Endothelial cell of umbilical vein (primary cell): ENCODE measurements at regions not wholly inside any gene's neighbourhood (a gene's known extent, or its start where the extent isn't known, plus 50 kb on each side); places are given as distances from the start of the nearest gene placed in this dataset.

ENCODE experiments used
- BruUV-seq: library from RNA; stranded (reverse); fragments of 400-500 nt; replicated peaks from 2 replicates; lab custom pipeline; 2021; lab: Mats Ljungman, UMichigan
- CTCF ChIA-PET: fragments of 300-600, 350-600 bp; sonication (Branson Sonifier 250); formaldehyde crosslinking; loops from one replicate; lab custom pipeline; 2021; ENCODE audit warnings: antibody characterized with exemption, inconsistent platforms; lab: Charles Lee
- POLR2A ChIA-PET: fragments of 300-600, 350-600 bp; sonication (Branson Sonifier 250); formaldehyde crosslinking; loops from one replicate; lab custom pipeline; 2021; ENCODE audit warnings: antibody characterized with exemption, inconsistent platforms; lab: Charles Lee
- DNase-seq: peaks from one replicate; pipeline ENCODE4 v3.0.0-alpha.2; 2011; ENCODE audit warnings: low read depth, low spot score
- FAIRE-seq: peaks from 2 replicates; lab custom pipeline; 2011; peaks lifted over from hg19 to GRCh38; lab: Jason Lieb, UNC
- H2AFZ ChIP-seq: 2 replicates; pipeline ENCODE4 v1.6.0; 2012; ENCODE audit warnings: low read depth, low read length, control low read depth, inconsistent platforms
- H3K27ac ChIP-seq: 2 replicates; pipeline ENCODE4 v1.5.1; 2011; ENCODE audit warnings: low read depth, mild to moderate bottlenecking, control low read depth, low read length, moderate library complexity; ENCODE audit not compliant: insufficient read depth
- H3K27me3 ChIP-seq, 2 experiments: 2 replicates each; pipeline versions ENCODE4 v1.6.0 to v1.6.1; 2011; ENCODE audit warnings: low read length in 2 of 2, mixed read lengths in 1 of 2; ENCODE audit not compliant: control insufficient read depth in 2 of 2, insufficient read depth in 2 of 2
- H3K36me3 ChIP-seq, 2 experiments: 2 replicates in 1 of 2; 3 replicates in 1 of 2; pipeline ENCODE4 v1.5.1; 2011; ENCODE audit warnings: low read length in 2 of 2, mild to moderate bottlenecking in 1 of 2, moderate library complexity in 1 of 2; ENCODE audit not compliant: control insufficient read depth in 2 of 2, insufficient read depth in 2 of 2; ENCODE audit errors: extremely low read depth in 1 of 2
- H3K4me1 ChIP-seq: 3 replicates; pipeline ENCODE4 v1.5.1; 2011; ENCODE audit warnings: mild to moderate bottlenecking, low read length; ENCODE audit not compliant: control insufficient read depth, insufficient read depth; ENCODE audit errors: extremely low read depth
- H3K4me2 ChIP-seq: 2 replicates; pipeline ENCODE4 v1.6.1; 2011; ENCODE audit warnings: low read length, control low read depth, mixed read lengths; ENCODE audit not compliant: insufficient read depth
- H3K4me3 ChIP-seq, 3 experiments: fragments of 200-600 bp in 1 of 3; sonication (generic), shearing (Covaris generic) in 1 of 3; replicated peaks in 1 of 3; 2 replicates each; pipeline ENCODE4 v1.5.1; 2011 to 2016; ENCODE audit warnings: control low read depth in 3 of 3, low read length in 3 of 3, mild to moderate bottlenecking in 2 of 3, inconsistent platforms in 1 of 3, low read depth in 1 of 3, moderate library complexity in 1 of 3; ENCODE audit not compliant: insufficient read depth in 1 of 3
- H3K79me2 ChIP-seq: 2 replicates; pipeline ENCODE4 v1.6.0; 2012; ENCODE audit warnings: low read length, inconsistent platforms; ENCODE audit not compliant: control insufficient read depth, insufficient read depth
- H3K9ac ChIP-seq: replicated peaks from 2 replicates; pipeline ENCODE3; 2011; ENCODE audit warnings: low read length, control low read depth; ENCODE audit not compliant: insufficient read depth; ENCODE audit errors: extremely low read depth
- H3K9me1 ChIP-seq: replicated peaks from 3 replicates; pipeline ENCODE4 v1.6.0; 2011; ENCODE audit warnings: mild to moderate bottlenecking, low read length; ENCODE audit not compliant: control insufficient read depth, insufficient read depth; ENCODE audit errors: extremely low read depth
- H3K9me3 ChIP-seq: replicated peaks from 2 replicates; pipeline ENCODE4 v1.5.1; 2012; ENCODE audit warnings: low read length, inconsistent platforms; ENCODE audit not compliant: control insufficient read depth, insufficient read depth
- H4K20me1 ChIP-seq: replicated peaks from 2 replicates; pipeline ENCODE3; 2011; ENCODE audit warnings: mild to moderate bottlenecking, low read length; ENCODE audit not compliant: control insufficient read depth, insufficient read depth; ENCODE audit errors: extremely low read depth
- EZH2 ChIP-seq: IDR thresholded peaks from 2 replicates; pipeline ENCODE4 v1.6.1; 2012; ENCODE audit warnings: borderline replicate concordance, low read depth, mild to moderate bottlenecking, moderate library complexity, low read length, inconsistent platforms; ENCODE audit not compliant: severe bottlenecking
- FOS ChIP-seq: IDR thresholded peaks from 2 replicates; pipeline ENCODE4 v1.6.1; 2011; ENCODE audit warnings: mild to moderate bottlenecking, low read length, moderate library complexity, borderline replicate concordance; ENCODE audit not compliant: insufficient read depth
- GATA2 ChIP-seq: IDR thresholded peaks from 2 replicates; pipeline ENCODE4 v1.7.0; 2011; ENCODE audit warnings: low read depth, mild to moderate bottlenecking, moderate library complexity, mixed read lengths, low read length; ENCODE audit not compliant: insufficient read length, insufficient read depth
- JUN ChIP-seq: IDR thresholded peaks from 2 replicates; pipeline ENCODE4 v1.6.1; 2011; ENCODE audit warnings: borderline replicate concordance, low read depth; ENCODE audit not compliant: insufficient read length, insufficient read depth
- MYC ChIP-seq: IDR thresholded peaks from one replicate; pipeline ENCODE4 v1.6.1; 2011; ENCODE audit warnings: mild to moderate bottlenecking, low read depth, low read length
- POLR2A ChIP-seq: IDR thresholded peaks from 2 replicates; pipeline ENCODE4 v1.6.1; 2012; ENCODE audit warnings: low read depth, mild to moderate bottlenecking, control low read depth, low read length
- POLR2AphosphoS5 ChIP-seq: IDR thresholded peaks from 2 replicates; pipeline ENCODE4 v1.6.1; 2012; ENCODE audit warnings: low read depth, mild to moderate bottlenecking, control low read depth, low read length, moderate library complexity; ENCODE audit not compliant: insufficient read depth
- dilution Hi-C: fragments of 300-500 bp; cut with MboI; formaldehyde crosslinking; loops from one replicate; pipeline ENCODE4 v1.15.0; 2019; ENCODE audit warnings: low sequenced_read_pairs; ENCODE audit not compliant: extremely low pct_ligation_motif_present
- intact Hi-C: fragments of 100-400 bp; cut with micrococcal nuclease; formaldehyde crosslinking; loops from one replicate; pipeline ENCODE4 v1.10.0; 2022
- TF ChIP-seq, protein P1 (sequence below), 2 donors: IDR thresholded peaks; 1 replicate in 1 of 2; 2 replicates in 1 of 2; pipeline ENCODE4 v1.5.1; 2011; ENCODE audit warnings: low read length in 2 of 2, mild to moderate bottlenecking in 2 of 2, moderate library complexity in 2 of 2, control low read depth in 1 of 2, inconsistent platforms in 1 of 2, low read depth in 1 of 2; ENCODE audit not compliant: insufficient read depth in 1 of 2; ENCODE audit errors: extremely low read depth in 1 of 2
- TF ChIP-seq, protein P2 (sequence below): IDR thresholded peaks from 2 replicates; pipeline ENCODE4 v1.6.1; 2011; ENCODE audit not compliant: insufficient read depth, insufficient read length

DNA sequence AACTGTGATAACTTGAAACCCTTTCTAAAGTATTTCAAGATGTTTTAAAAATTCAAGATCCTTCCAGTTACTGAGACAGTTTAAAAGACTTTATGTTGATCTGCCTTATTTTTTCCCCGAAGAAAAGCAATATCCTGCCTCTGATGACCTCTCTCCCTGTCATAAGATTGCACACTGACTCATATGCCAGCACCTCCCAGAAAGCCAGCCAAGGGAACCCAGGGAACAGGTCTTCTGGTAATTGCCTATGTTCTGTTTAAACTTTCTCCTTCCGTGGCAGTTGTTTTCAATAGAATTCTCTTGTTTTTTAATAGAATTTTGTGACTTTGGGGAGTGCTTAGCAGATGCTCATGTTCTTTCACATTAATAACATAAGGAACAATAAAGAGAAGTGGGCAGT is 300.2 kb upstream of the PRKD1 start:
- FAIRE-seq (peak; percentile 89), DNase-seq (peak; percentile 75)
- dilution Hi-C loops (no loop called here), intact Hi-C loops (loop anchor here (5.0 to 10.0 kb wide), 2 partner anchors 397 to 1849 kb away; partner anchors contain the start of genes ARHGAP5 and SCFD1)
- Histone ChIP-seq H3K4me2 (peak overlapping the region; percentile 55), H3K9ac (peak overlapping the region; percentile 32), H4K20me1 (no peaks in the 10 kb centered on the region), H3K27me3 (no peaks in the 10 kb centered on the region), H3K27ac (peak overlapping the region; percentile 52), H3K79me2 (no peaks in the 10 kb centered on the region), H3K4me3 (no peak overlapping the region), H3K4me1 (peaks cover 43% of the 10 kb centered on the region), H3K9me3 (no peaks in the 10 kb centered on the region), H2AFZ (peak overlapping the region; percentile 15), H3K36me3 (no peaks in the 10 kb centered on the region), H3K9me1 (no peaks in the 10 kb centered on the region)
- peak; percentile 84 for TF ChIP-seq FOS
- TF ChIP-seq, protein P1, sequence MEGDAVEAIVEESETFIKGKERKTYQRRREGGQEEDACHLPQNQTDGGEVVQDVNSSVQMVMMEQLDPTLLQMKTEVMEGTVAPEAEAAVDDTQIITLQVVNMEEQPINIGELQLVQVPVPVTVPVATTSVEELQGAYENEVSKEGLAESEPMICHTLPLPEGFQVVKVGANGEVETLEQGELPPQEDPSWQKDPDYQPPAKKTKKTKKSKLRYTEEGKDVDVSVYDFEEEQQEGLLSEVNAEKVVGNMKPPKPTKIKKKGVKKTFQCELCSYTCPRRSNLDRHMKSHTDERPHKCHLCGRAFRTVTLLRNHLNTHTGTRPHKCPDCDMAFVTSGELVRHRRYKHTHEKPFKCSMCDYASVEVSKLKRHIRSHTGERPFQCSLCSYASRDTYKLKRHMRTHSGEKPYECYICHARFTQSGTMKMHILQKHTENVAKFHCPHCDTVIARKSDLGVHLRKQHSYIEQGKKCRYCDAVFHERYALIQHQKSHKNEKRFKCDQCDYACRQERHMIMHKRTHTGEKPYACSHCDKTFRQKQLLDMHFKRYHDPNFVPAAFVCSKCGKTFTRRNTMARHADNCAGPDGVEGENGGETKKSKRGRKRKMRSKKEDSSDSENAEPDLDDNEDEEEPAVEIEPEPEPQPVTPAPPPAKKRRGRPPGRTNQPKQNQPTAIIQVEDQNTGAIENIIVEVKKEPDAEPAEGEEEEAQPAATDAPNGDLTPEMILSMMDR (IDR thresholded peaks at IDR 0.05; ENCODE audit: extremely low read depth in 1 of 2, insufficient read depth in 1 of 2, low read depth in 1 of 2, low read length in 2 of 2): no peak
- TF ChIP-seq JUN: peak; percentile 21
- POLR2A ChIA-PET: no interaction called here
- CTCF ChIA-PET: interaction anchor here (1.0 to 1.5 kb wide), 4 partner anchors 13 to 1471 kb away, joined by 3 to 7 read pairs (median 4); no protein-coding TSS in a partner anchor
- BruUV-seq: no TSS peak

DNA sequence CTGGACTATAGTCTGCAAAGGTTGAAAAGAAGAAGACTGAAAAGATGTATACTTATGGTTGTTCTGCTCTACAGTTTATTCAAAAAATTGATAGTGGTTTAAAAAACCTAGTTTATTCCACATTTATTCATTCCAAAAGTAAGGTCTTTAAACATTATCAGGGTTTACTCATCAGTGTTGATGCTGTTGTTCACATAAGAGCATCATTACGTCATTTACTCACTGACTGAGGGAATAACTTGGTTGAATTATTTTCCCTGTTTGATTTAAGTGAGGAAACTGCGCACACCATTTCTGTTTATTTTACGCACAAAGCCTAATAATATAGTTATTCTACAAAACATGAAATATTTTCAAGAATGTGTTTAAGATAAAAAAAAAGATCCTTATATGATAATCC is 303.1 kb upstream of the PRKD1 start:
- intact Hi-C loops (no loop called here), dilution Hi-C loops (no loop called here)
- Histone ChIP-seq H3K9me3 (no peaks in the 10 kb centered on the region), H3K9ac (no peak overlapping the region), H3K4me1 (peaks cover 15% of the 10 kb centered on the region), H3K27me3 (no peaks in the 10 kb centered on the region), H3K4me2 (no peak overlapping the region), H3K36me3 (no peaks in the 10 kb centered on the region), H3K27ac (no peak overlapping the region), H3K4me3 (no peak overlapping the region), H3K79me2 (no peaks in the 10 kb centered on the region), H4K20me1 (no peaks in the 10 kb centered on the region), H2AFZ (no peak overlapping the region), H3K9me1 (no peaks in the 10 kb centered on the region)
- no peak for TF ChIP-seq GATA2
- TF ChIP-seq POLR2A: no peak
- TF ChIP-seq, protein P1 (IDR thresholded peaks at IDR 0.05; ENCODE audit: extremely low read depth in 1 of 2, insufficient read depth in 1 of 2, low read depth in 1 of 2, low read length in 2 of 2): no peak
- TF ChIP-seq FOS: no peak
- no peak for TF ChIP-seq JUN
- TF ChIP-seq MYC: no peak
- no peak for TF ChIP-seq EZH2
- TF ChIP-seq, protein P2, sequence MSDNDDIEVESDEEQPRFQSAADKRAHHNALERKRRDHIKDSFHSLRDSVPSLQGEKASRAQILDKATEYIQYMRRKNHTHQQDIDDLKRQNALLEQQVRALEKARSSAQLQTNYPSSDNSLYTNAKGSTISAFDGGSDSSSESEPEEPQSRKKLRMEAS: no peak
- no peak for TF ChIP-seq POLR2AphosphoS5
- ChIA-PET CTCF (no interaction called here), POLR2A (no interaction called here)
- no TSS peak for BruUV-seq
- no peak for DNase-seq
- FAIRE-seq: no peak
